Stimulated activated CD8-positive, alpha-beta memory T cell treated with anti-CD3 and anti-CD28 coated beads, Interleukin-12 subunit alpha, Interleukin-12 subunit beta, amount 100 ng/mL, for 1 hour (primary cell): ENCODE measurements at regions not wholly inside any gene's neighbourhood (a gene's known extent, or its start where the extent isn't known, plus 50 kb on each side); places are given as distances from the start of the nearest gene placed in this dataset.
"Not testable (repeated sequence)": the region's sequence is repeated elsewhere in the genome, so short reads cannot be mapped to it uniquely, and the experiment has no call there.

Source experiments
- DNase-seq: peaks from one replicate; pipeline ENCODE4 v3.0.0-alpha.2; 2020; ENCODE audit warnings: low read depth

GRCh38 chr2:84214455-84214854, 244.6 kb downstream of the SUCLG1 start:
- no peak for DNase-seq

- DNase-seq, result no peak
Measured at GRCh38 chr2:84212611-84213314, 246.3 kb downstream of the SUCLG1 start.

GRCh38 chr2:84209941-84210340, 249.1 kb downstream of the SUCLG1 start:
- no peak for DNase-seq

GRCh38 chr2:84204995-84205394, 254.1 kb downstream of the SUCLG1 start:
- DNase-seq, result no peak

- DNase-seq, result no peak
Measured at GRCh38 chr2:84202166-84202565, 256.9 kb downstream of the SUCLG1 start.

- no peak for DNase-seq
Measured at GRCh38 chr2:84201158-84201557, 257.9 kb downstream of the SUCLG1 start.

GRCh38 chr2:84197901-84198300, 261.2 kb downstream of the SUCLG1 start:
- DNase-seq, result no peak

- no peak for DNase-seq
Measured at GRCh38 chr2:84194949-84195644, 264.0 kb downstream of the SUCLG1 start.

GRCh38 chr2:84194181-84194580, 264.9 kb downstream of the SUCLG1 start:
- DNase-seq, result no peak

- no peak for DNase-seq
Measured at GRCh38 chr2:84187258-84187657, 271.8 kb downstream of the SUCLG1 start.

GRCh38 chr2:84181927-84182326, 277.2 kb downstream of the SUCLG1 start:
- DNase-seq, result no peak

GRCh38 chr2:84177733-84178132, 281.3 kb downstream of the SUCLG1 start:
- DNase-seq, result no peak

- no peak for DNase-seq
Measured at GRCh38 chr2:84175970-84176369, 283.1 kb downstream of the SUCLG1 start.

GRCh38 chr2:84175340-84175739, 283.7 kb downstream of the SUCLG1 start:
- DNase-seq, result no peak

GRCh38 chr2:84173041-84173440, 286.0 kb downstream of the SUCLG1 start:
- no peak for DNase-seq

GRCh38 chr2:84170979-84171378, 288.1 kb downstream of the SUCLG1 start:
- no peak for DNase-seq

- DNase-seq, result no peak
Measured at GRCh38 chr2:84169871-84170270, 289.2 kb downstream of the SUCLG1 start.

- DNase-seq, result not testable (repeated sequence)
Measured at GRCh38 chr2:84168552-84168951, 290.5 kb downstream of the SUCLG1 start.

- DNase-seq, result no peak
Measured at GRCh38 chr2:84165256-84165655, 293.8 kb downstream of the SUCLG1 start.

- DNase-seq, result no peak
Measured at GRCh38 chr2:84160453-84160852, 298.6 kb downstream of the SUCLG1 start.

- no peak for DNase-seq
Measured at GRCh38 chr2:84158605-84159004, 300.5 kb downstream of the SUCLG1 start.

- no peak for DNase-seq
Measured at GRCh38 chr2:84152462-84152861, 306.6 kb downstream of the SUCLG1 start.

GRCh38 chr2:84144345-84144744, 314.7 kb downstream of the SUCLG1 start:
- DNase-seq, result no peak

- DNase-seq, result no peak
Measured at GRCh38 chr2:84137034-84137433, 322.0 kb downstream of the SUCLG1 start.
